Ramos (cell line): ENCODE measurements at regions not wholly inside any gene's neighbourhood (a gene's known extent, or its start where the extent isn't known, plus 50 kb on each side); places are given as distances from the start of the nearest gene placed in this dataset.

Source experiments
- in situ Hi-C: fragments of 300-500 bp; cut with MboI; formaldehyde crosslinking; loops from one replicate; pipeline ENCODE4 v1.14.3; 2022; ENCODE audit warnings: low sequenced_read_pairs; ENCODE audit not compliant: unreplicated experiment

DNA sequence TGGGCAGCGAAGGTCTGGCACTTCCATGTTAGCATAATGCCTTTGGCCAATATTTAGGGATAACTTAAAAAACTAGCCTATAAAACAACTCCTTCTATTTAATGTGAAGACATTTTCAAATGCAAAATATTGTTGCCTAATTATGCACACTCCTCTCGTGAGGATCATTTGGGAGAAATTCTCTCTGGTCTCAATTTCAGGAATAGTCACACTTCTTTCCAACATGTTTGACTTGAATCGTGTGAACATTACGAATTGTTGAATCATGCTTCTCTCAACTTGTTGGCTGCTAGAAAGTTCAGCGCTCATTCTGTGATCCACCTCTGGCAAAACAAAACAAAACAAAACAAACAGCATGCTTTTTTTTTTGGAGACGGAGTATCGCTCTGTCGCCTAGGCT lies 313.2 kb downstream of the SEC23A start:
- in situ Hi-C loops, result no loop called here

GRCh38 chr14:38788060-38788459 lies 315.0 kb downstream of the SEC23A start:
- in situ Hi-C loops, result no loop called here

DNA sequence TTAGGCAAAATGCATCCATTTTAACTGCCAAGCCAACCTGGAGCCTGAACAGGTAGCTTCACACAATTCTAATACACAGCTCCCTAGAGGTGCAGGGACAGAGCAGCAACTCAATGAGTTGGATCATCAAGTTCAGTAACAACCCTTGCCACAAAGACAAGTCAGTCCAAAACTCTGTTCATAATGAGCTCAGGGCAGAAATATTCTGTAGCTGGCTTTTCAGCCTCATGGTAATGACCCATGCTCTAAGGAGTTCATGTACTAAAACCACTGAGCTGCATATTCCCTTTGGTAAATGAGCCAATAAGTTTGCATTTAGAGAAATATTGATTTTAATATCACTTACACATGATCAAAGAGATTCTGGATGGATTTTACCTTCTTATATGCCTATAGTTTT lies 316.1 kb downstream of the SEC23A start:
- in situ Hi-C loops, result no loop called here

- in situ Hi-C loops, result no loop called here
Observed at GRCh38 chr14:38777401-38777800, 325.6 kb downstream of the SEC23A start.

DNA sequence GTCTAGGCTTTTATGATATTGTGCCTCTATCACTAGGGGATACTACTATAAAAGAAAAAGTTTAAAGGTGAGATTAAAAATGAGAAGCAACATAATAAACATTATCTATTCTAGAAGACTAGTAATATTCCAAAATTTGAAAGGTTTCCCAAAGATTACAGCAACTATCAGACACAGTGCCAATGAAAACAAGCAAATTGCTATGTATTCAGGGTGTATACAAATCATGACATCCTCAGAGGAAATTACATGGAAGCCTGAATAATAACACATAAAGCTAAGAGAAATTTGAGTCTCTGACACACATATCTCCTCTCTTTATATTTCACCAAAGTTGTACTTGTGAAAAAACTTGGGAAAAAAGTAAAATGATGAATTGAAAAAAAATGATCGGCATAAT lies 327.0 kb downstream of the SEC23A start:
- in situ Hi-C loops, result no loop called here

DNA sequence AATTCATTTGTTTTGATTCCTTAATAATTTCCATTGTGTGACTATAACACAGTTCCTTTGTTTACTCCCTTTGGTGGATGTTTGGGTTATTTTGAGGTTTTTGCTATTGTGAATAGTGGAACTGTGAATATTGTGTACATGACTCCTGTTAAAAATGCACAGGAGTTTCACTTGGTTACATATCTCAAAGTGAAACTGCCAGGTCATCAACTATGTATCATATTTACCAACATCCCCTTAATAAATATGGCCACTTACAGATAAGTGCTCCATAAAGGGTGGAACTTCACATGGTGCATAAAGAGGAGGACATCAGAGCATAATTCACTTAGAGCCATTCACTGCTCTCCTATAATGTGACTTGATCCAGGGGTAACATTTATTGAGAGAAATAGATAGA lies 328.9 kb downstream of the SEC23A start:
- in situ Hi-C loops, result no loop called here

- in situ Hi-C loops, result no loop called here
Observed at GRCh38 chr14:38770251-38770650, 332.8 kb downstream of the SEC23A start.

- in situ Hi-C loops, result no loop called here
Observed at GRCh38 chr14:38762845-38763244, 340.2 kb downstream of the SEC23A start.

- in situ Hi-C loops, result no loop called here
Observed at GRCh38 chr14:38762426-38762825, 340.6 kb downstream of the SEC23A start.

DNA sequence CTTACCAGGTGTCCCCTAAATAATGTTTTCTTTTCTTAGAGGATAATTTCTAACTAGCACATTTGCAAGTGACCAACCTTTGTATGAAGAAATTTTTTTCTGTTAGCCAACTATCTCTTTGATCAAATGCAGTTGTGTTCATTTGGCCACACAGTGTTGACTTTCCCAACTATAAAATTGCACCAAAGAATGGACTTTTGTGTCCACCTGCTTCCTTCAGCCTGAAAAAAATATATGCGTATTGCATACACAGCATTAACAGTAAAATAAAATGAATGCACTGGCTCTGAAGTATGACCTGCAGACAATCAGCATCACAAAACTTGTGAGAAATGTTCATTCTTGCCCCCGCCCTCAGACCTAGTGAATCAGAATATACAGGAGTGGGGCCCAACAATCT lies 342.0 kb downstream of the SEC23A start:
- in situ Hi-C loops, result no loop called here

GRCh38 chr14:38758661-38759060 lies 344.4 kb downstream of the SEC23A start:
- in situ Hi-C loops, result no loop called here

DNA sequence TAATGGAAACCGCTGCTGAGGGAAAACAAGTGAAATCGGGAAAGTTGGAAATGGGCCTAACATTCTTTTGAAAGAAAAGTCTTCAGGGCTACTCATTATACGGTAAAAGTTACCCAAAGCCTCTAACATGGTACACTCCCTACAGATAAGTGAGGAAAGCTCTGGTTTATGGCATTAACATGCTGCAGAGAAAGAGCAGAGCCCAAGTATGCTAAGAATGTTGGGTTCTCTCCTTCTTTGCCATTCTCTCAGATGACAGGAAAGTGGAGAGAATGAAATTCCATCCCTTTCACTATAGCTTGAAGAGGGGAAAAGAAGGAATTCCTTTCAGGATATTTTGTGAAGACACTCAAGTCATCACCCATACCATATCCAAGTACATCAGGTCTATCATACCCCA lies 348.0 kb downstream of the SEC23A start:
- in situ Hi-C loops, result no loop called here

GRCh38 chr14:38752750-38753149 lies 350.3 kb downstream of the SEC23A start:
- in situ Hi-C loops, result no loop called here

DNA sequence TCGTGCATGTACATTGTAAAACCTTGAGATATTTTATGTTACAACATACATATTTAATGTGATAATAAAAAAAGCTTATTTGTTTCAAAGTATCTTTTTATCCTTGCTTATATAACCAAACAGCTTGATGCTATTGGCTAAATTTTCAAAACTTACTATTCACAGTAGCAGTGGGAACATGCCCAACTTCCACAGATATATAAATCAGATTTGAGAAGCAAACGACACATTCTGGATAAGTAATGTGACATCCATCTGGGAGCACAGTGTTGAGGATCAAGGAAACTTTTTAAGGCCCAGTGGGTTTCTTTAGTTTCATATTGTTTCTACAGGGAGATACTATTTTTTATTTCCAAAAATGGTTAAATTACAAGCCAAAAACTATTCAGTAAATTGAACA lies 350.7 kb downstream of the SEC23A start:
- in situ Hi-C loops, result no loop called here

DNA sequence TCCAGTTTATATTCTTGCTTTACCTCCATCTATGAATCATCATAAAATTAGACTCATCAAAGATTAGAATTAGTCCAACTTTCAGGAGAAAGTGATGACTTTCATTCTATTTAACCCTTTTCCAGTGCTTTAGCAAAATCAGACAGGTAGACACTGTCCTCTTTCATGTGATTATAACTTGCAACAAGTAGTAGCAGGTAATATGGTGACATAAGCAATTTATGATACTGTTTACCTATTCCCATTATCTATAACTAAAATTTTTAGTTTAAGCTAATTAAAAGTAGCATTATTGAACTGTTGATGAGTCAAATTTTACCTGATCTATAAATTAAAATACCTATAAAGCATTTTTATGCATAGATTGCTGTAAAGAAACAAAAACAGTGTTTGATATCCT lies 351.6 kb downstream of the SEC23A start:
- in situ Hi-C loops, result no loop called here

GRCh38 chr14:38749936-38750335 lies 353.1 kb downstream of the SEC23A start:
- in situ Hi-C loops, result no loop called here

DNA sequence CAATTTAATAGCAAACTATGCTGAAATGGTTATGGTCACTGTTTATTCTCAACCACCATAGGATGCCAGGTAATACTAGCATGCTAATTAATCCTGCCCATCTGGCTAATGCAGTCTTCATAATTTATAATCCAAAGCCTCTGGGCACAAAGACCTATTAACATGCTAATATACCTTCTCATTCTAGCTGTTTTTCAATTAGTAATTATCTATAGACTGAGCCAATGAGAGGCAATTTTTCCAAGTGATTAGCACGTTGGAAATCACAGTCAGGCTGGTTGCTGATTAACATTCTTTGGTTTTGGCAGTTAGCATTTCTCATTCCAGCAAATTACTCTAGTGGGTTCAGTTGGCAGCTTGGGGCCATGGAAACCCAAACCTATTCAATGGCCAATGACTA lies 357.2 kb downstream of the SEC23A start:
- in situ Hi-C loops, result no loop called here

- in situ Hi-C loops, result no loop called here
Observed at GRCh38 chr14:38743966-38744584, 359.0 kb downstream of the SEC23A start.

- in situ Hi-C loops, result no loop called here
Observed at GRCh38 chr14:38737686-38738407, 365.2 kb downstream of the SEC23A start.

- in situ Hi-C loops, result no loop called here
Observed at GRCh38 chr14:38735005-38735404, 368.0 kb downstream of the SEC23A start.

DNA sequence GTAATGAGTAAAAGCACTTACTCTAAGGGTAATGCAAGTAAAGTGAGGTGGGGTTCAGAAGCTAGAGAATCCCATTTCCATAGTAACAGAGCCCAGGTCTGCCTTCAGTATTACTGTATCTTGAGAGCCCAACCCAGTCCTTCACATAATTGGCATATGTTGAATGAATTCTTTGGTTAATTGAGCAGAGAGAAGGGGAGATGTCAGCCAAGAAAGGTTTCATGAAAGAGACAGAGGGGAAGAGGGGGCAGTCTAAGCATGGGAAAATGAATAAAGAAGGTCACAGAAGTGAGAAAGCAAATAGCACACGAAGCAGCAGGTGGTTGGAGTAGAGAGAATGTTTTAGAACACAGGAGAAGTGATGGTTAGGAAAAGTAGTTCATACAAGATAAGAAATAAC lies 371.1 kb downstream of the SEC23A start:
- in situ Hi-C loops, result no loop called here

DNA sequence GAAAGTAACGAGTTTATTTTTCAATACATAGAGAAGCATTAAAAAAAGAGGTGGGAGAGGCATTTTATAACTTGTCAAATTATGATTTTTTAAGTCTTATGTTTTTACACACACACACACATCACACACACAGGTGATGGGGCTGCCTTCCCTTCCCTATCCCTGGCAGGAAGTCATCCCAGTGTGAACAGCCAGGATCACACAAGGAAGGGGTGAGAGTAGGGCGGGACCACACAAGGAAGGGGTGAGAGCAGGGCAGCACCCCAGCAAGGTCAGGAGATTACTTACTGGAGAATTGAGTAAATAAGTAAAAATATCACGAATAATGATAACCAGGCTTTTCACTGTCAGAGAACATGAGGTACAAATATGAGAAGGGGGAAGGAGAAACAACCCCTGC lies 372.6 kb downstream of the SEC23A start:
- in situ Hi-C loops, result no loop called here
